Left ventricle myocardium inferior (tissue), 1 donor: ENCODE measurements at regions not wholly inside any gene's neighbourhood (a gene's known extent, or its start where the extent isn't known, plus 50 kb on each side); places are given as distances from the start of the nearest gene placed in this dataset.
"Not testable (repeated sequence)": the region's sequence is repeated elsewhere in the genome, so short reads cannot be mapped to it uniquely, and the experiment has no call there.

Source experiments
- DNase-seq: peaks from one replicate; pipeline ENCODE4 v3.0.0-alpha.2; 2020
- H3K27ac ChIP-seq: fragments of 200-600 bp; replicated peaks from 2 replicates; pipeline ENCODE4 v1.8.0; 2021
- H3K27me3 ChIP-seq: fragments of 200-600 bp; 2 replicates; pipeline ENCODE4 v1.8.0; 2021; ENCODE audit warnings: low read depth
- H3K36me3 ChIP-seq: fragments of 200-600 bp; 2 replicates; pipeline ENCODE4 v1.8.0; 2021
- H3K4me1 ChIP-seq: fragments of 200-600 bp; 2 replicates; pipeline ENCODE4 v1.8.0; 2021
- H3K4me3 ChIP-seq: fragments of 200-600 bp; 2 replicates; pipeline ENCODE4 v1.8.0; 2021; ENCODE audit warnings: mild to moderate bottlenecking, moderate library complexity
- H3K9me3 ChIP-seq: fragments of 200-600 bp; replicated peaks from 2 replicates; pipeline ENCODE4 v1.8.0; 2021
- intact Hi-C: fragments of 100-400 bp; cut with micrococcal nuclease; formaldehyde crosslinking; loops from one replicate; pipeline ENCODE4 v1.11.0; 2022
- TF ChIP-seq, protein P1 (sequence below): fragments of 200-600 bp; IDR thresholded peaks from 2 replicates; pipeline ENCODE4 v1.8.0; 2021; ENCODE audit warnings: antibody characterized with exemption, mild to moderate bottlenecking, borderline replicate concordance
- donor health status: DM: no; HTN: yes; CAD: no; lungs with severe emphysema.

- Histone ChIP-seq H3K27ac (no peak overlapping the region), H3K36me3 (no peaks in the 10 kb centered on the region), H3K4me3 (no peak overlapping the region), H3K4me1 (no peaks in the 10 kb centered on the region), H3K9me3 (no peaks in the 10 kb centered on the region), H3K27me3 (no peaks in the 10 kb centered on the region)
- intact Hi-C loops = no loop called here
- no peak for DNase-seq
- TF ChIP-seq, protein P1, sequence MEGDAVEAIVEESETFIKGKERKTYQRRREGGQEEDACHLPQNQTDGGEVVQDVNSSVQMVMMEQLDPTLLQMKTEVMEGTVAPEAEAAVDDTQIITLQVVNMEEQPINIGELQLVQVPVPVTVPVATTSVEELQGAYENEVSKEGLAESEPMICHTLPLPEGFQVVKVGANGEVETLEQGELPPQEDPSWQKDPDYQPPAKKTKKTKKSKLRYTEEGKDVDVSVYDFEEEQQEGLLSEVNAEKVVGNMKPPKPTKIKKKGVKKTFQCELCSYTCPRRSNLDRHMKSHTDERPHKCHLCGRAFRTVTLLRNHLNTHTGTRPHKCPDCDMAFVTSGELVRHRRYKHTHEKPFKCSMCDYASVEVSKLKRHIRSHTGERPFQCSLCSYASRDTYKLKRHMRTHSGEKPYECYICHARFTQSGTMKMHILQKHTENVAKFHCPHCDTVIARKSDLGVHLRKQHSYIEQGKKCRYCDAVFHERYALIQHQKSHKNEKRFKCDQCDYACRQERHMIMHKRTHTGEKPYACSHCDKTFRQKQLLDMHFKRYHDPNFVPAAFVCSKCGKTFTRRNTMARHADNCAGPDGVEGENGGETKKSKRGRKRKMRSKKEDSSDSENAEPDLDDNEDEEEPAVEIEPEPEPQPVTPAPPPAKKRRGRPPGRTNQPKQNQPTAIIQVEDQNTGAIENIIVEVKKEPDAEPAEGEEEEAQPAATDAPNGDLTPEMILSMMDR = no peak
Measured at GRCh38 chr9:84067821-84068220, 87.2 kb downstream of the RMI1 start.

GRCh38 chr9:84068872-84069271, 88.3 kb downstream of the RMI1 start:
- no peaks in the 10 kb centered on the region for H3K9me3 ChIP-seq
- H3K27me3 ChIP-seq = no peaks in the 10 kb centered on the region
- DNase-seq = no peak
- H3K4me3 ChIP-seq = no peak overlapping the region
- H3K27ac ChIP-seq = no peak overlapping the region
- intact Hi-C loops = no loop called here
- TF ChIP-seq, protein P1 = no peak
- H3K36me3 ChIP-seq = no peaks in the 10 kb centered on the region
- H3K4me1 ChIP-seq = no peaks in the 10 kb centered on the region

- DNase-seq = no peak
- H3K9me3 ChIP-seq = no peaks in the 10 kb centered on the region
- TF ChIP-seq, protein P1 = no peak
- no peak overlapping the region for H3K27ac ChIP-seq
- intact Hi-C loops = no loop called here
- no peaks in the 10 kb centered on the region for H3K36me3 ChIP-seq
- no peaks in the 10 kb centered on the region for H3K27me3 ChIP-seq
- no peaks in the 10 kb centered on the region for H3K4me1 ChIP-seq
- H3K4me3 ChIP-seq = no peak overlapping the region
Measured at GRCh38 chr9:84070590-84070989, 90.0 kb downstream of the RMI1 start.

GRCh38 chr9:84072621-84073180, 92.1 kb downstream of the RMI1 start:
- no peaks in the 10 kb centered on the region for H3K4me1 ChIP-seq
- no peak overlapping the region for H3K4me3 ChIP-seq
- H3K27ac ChIP-seq = no peak overlapping the region
- H3K36me3 ChIP-seq = no peaks in the 10 kb centered on the region
- intact Hi-C loops = no loop called here
- H3K9me3 ChIP-seq = no peaks in the 10 kb centered on the region
- H3K27me3 ChIP-seq = no peaks in the 10 kb centered on the region
- TF ChIP-seq, protein P1 = no peak
- no peak for DNase-seq

DNA sequence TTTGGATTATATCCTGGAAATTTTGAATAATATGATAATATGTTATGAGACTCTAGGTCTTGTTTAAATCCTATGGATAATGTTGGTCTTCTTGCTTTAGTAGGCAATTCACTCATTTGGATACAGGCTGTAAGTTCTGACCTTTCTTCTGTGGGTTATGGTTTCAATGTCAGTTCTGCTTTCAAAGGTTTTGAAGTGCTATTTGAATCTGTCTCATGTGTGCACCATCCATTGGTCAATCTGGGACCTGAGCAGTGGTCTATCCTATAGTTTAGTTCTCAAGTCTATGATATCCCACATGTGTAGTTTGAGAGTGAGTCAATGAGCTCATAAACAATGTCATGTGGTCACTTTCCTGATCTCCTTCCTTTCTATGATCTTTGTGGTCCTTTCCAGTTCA, 94.4 kb downstream of the RMI1 start:
- intact Hi-C loops = no loop called here
- Histone ChIP-seq H3K27me3 (no peaks in the 10 kb centered on the region), H3K36me3 (no peaks in the 10 kb centered on the region), H3K4me3 (no peak overlapping the region), H3K4me1 (peaks cover 8% of the 10 kb centered on the region), H3K9me3 (no peaks in the 10 kb centered on the region), H3K27ac (no peak overlapping the region)
- no peak for DNase-seq
- TF ChIP-seq, protein P1 = no peak

GRCh38 chr9:84076384-84076783, 95.8 kb downstream of the RMI1 start:
- Histone ChIP-seq H3K4me3 (no peak overlapping the region), H3K27ac (no peak overlapping the region), H3K4me1 (peaks cover 8% of the 10 kb centered on the region), H3K36me3 (no peaks in the 10 kb centered on the region), H3K27me3 (no peaks in the 10 kb centered on the region), H3K9me3 (no peaks in the 10 kb centered on the region)
- TF ChIP-seq, protein P1 = no peak
- no peak for DNase-seq
- intact Hi-C loops = no loop called here

DNA sequence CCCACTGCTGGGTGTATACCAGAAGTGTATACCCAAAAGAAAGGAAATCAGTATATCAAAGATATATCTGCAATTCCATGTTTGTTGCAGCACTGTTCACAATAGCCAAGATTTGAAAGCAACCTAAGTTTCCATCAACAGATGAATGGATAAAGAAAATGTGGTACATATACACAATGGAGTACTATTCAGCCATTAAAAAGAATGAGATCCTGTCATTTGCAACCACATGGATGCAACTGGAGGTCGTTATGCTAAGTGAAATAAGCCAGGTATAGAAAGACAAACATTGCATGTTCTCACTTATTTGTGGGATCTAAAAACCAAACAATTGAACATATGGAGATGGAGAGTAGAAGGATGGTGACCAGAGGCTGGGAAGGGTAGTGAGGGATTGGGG, 97.2 kb downstream of the RMI1 start:
- H3K4me1 ChIP-seq, H3K4me3 ChIP-seq, H3K36me3 ChIP-seq, H3K27me3 ChIP-seq, intact Hi-C loops, H3K27ac ChIP-seq, H3K9me3 ChIP-seq, DNase-seq: not testable (repeated sequence)
